Stimulated activated memory B cell treated with anti-CD40 and anti-IgM and Interleukin-4, amounts not matched to agents 10 μg/mL and 1 μg/mL and 100 μg/mL, for 72 hours (primary cell): ENCODE measurements at regions not wholly inside any gene's neighbourhood (a gene's known extent, or its start where the extent isn't known, plus 50 kb on each side); places are given as distances from the start of the nearest gene placed in this dataset.

Source experiments
- ATAC-seq: fragments of 150-1000 bp; cut with Tn5 transposase; 2 replicates; pipeline ENCODE4 v1.10.0; 2021
- H3K27ac Mint-ChIP-seq: one replicate; pipeline ENCODE4 v1.8.0; 2022; ENCODE audit warnings: mild to moderate bottlenecking, mixed read lengths
- H3K27me3 Mint-ChIP-seq: one replicate; pipeline ENCODE4 v1.8.0; 2022; ENCODE audit warnings: mixed read lengths
- H3K36me3 Mint-ChIP-seq: one replicate; pipeline ENCODE4 v1.8.0; 2022; ENCODE audit warnings: mixed read lengths
- H3K4me1 Mint-ChIP-seq: one replicate; pipeline ENCODE4 v1.8.0; 2022; ENCODE audit warnings: mixed read lengths
- H3K4me3 Mint-ChIP-seq: one replicate; pipeline ENCODE4 v1.8.0; 2022; ENCODE audit warnings: mild to moderate bottlenecking, moderate library complexity, mixed read lengths
- H3K9me3 Mint-ChIP-seq: one replicate; pipeline ENCODE4 v1.8.0; 2022; ENCODE audit warnings: mixed read lengths

- Mint-ChIP-seq H3K9me3 (peaks cover 16% of the 10 kb centered on the region), H3K4me1 (no peaks in the 10 kb centered on the region), H3K36me3 (no peaks in the 10 kb centered on the region), H3K27me3 (no peaks in the 10 kb centered on the region), H3K4me3 (no peak overlapping the region), H3K27ac (no peak overlapping the region)
- no peak for ATAC-seq
Observed at GRCh38 chr19:28257396-28257795, 955.6 kb downstream of the UQCRFS1 start.

- peaks cover 4% of the 10 kb centered on the region for H3K9me3 Mint-ChIP-seq
- no peak overlapping the region for H3K27ac Mint-ChIP-seq
- no peaks in the 10 kb centered on the region for H3K36me3 Mint-ChIP-seq
- H3K4me3 Mint-ChIP-seq, result no peak overlapping the region
- H3K27me3 Mint-ChIP-seq, result no peaks in the 10 kb centered on the region
- H3K4me1 Mint-ChIP-seq, result no peaks in the 10 kb centered on the region
- no peak for ATAC-seq
Observed at GRCh38 chr19:28247243-28247642, 965.7 kb downstream of the UQCRFS1 start.

- H3K9me3 Mint-ChIP-seq, result peaks cover 4% of the 10 kb centered on the region
- H3K4me3 Mint-ChIP-seq, result no peak overlapping the region
- no peak overlapping the region for H3K27ac Mint-ChIP-seq
- no peaks in the 10 kb centered on the region for H3K27me3 Mint-ChIP-seq
- no peaks in the 10 kb centered on the region for H3K4me1 Mint-ChIP-seq
- H3K36me3 Mint-ChIP-seq, result no peaks in the 10 kb centered on the region
- no peak for ATAC-seq
Observed at GRCh38 chr19:28245937-28246336, 967.0 kb downstream of the UQCRFS1 start.

DNA sequence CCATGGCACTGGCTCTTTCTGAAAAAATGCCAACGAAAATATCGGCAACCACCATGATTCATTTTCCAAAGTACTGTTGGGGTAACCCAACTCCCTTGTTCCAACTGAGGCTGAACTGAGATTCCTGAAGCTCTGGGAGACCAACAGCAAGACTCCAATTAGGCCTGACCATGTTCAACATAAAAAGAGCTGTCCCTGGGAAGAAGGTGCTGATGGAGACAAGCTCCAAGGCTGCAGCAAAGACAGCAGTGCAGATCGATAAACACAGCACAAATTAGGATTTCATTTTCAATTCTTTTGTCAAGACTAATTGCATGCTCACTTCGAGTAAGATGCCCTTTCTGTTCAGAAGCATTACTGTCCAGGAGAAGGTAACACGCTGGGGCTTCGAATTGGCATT is 968.0 kb downstream of the UQCRFS1 start:
- no peaks in the 10 kb centered on the region for H3K36me3 Mint-ChIP-seq
- H3K27ac Mint-ChIP-seq, result no peak overlapping the region
- H3K4me3 Mint-ChIP-seq, result no peak overlapping the region
- peaks cover 4% of the 10 kb centered on the region for H3K9me3 Mint-ChIP-seq
- ATAC-seq, result no peak
- no peaks in the 10 kb centered on the region for H3K27me3 Mint-ChIP-seq
- H3K4me1 Mint-ChIP-seq, result no peaks in the 10 kb centered on the region

- H3K36me3 Mint-ChIP-seq, result no peaks in the 10 kb centered on the region
- no peak overlapping the region for H3K27ac Mint-ChIP-seq
- no peak for ATAC-seq
- H3K27me3 Mint-ChIP-seq, result no peaks in the 10 kb centered on the region
- no peak overlapping the region for H3K4me3 Mint-ChIP-seq
- H3K9me3 Mint-ChIP-seq, result peaks cover 4% of the 10 kb centered on the region
- no peaks in the 10 kb centered on the region for H3K4me1 Mint-ChIP-seq
Observed at GRCh38 chr19:28242317-28242927, 970.5 kb downstream of the UQCRFS1 start.

- ATAC-seq, result no peak
- no peaks in the 10 kb centered on the region for H3K27me3 Mint-ChIP-seq
Observed at GRCh38 chr19:28239270-28239669, 973.7 kb downstream of the UQCRFS1 start.

DNA sequence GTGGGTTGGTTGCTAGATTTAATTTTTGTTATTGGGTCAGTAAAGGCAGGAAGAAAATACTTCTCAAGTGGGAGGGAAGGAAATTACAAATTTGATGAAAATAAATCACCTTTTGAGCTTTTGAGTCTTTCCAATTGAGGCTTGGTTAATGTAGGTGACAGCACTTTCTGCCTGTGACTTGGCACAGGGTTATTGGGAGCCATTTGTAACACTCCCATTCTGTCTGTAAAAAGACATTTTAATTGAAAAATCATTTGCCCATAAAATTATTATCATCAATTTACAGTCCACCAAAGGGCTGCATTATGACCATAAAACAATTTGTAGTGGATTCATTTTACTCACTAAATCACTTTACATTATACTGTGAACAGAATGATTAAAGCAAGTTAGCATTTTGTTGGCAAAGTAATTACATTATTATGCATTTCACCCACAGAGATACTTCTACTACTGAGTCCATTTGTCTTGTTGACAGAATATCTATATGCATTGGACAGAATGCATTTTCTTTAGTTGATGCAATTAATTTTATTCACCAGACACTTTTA is 974.6 kb downstream of the UQCRFS1 start:
- no peak overlapping the region for H3K4me3 Mint-ChIP-seq
- no peaks in the 10 kb centered on the region for H3K36me3 Mint-ChIP-seq
- H3K27me3 Mint-ChIP-seq, result no peaks in the 10 kb centered on the region
- peaks cover 4% of the 10 kb centered on the region for H3K9me3 Mint-ChIP-seq
- no peak for ATAC-seq
- H3K27ac Mint-ChIP-seq, result no peak overlapping the region
- no peaks in the 10 kb centered on the region for H3K4me1 Mint-ChIP-seq

More at GRCh38 chr19:28239270-28239669, 973.7 kb downstream of the UQCRFS1 start:
- Mint-ChIP-seq H3K9me3 (peaks cover 6% of the 10 kb centered on the region), H3K36me3 (no peaks in the 10 kb centered on the region), H3K4me3 (no peak overlapping the region), H3K4me1 (no peaks in the 10 kb centered on the region), H3K27ac (no peak overlapping the region)

GRCh38 chr19:28235606-28236125 is 977.3 kb downstream of the UQCRFS1 start:
- Mint-ChIP-seq H3K4me1 (no peaks in the 10 kb centered on the region), H3K27me3 (no peaks in the 10 kb centered on the region), H3K9me3 (peaks cover 4% of the 10 kb centered on the region), H3K27ac (no peak overlapping the region), H3K36me3 (no peaks in the 10 kb centered on the region), H3K4me3 (no peak overlapping the region)
- ATAC-seq, result no peak

GRCh38 chr19:28234637-28235036 is 978.3 kb downstream of the UQCRFS1 start:
- no peak overlapping the region for H3K27ac Mint-ChIP-seq
- H3K4me1 Mint-ChIP-seq, result no peaks in the 10 kb centered on the region
- H3K27me3 Mint-ChIP-seq, result no peaks in the 10 kb centered on the region
- H3K36me3 Mint-ChIP-seq, result no peaks in the 10 kb centered on the region
- no peak for ATAC-seq
- peaks cover 4% of the 10 kb centered on the region for H3K9me3 Mint-ChIP-seq
- H3K4me3 Mint-ChIP-seq, result no peak overlapping the region

GRCh38 chr19:28228854-28229253 is 984.1 kb downstream of the UQCRFS1 start:
- Mint-ChIP-seq H3K9me3 (peaks cover 2% of the 10 kb centered on the region), H3K27ac (no peak overlapping the region), H3K4me3 (no peak overlapping the region), H3K36me3 (no peaks in the 10 kb centered on the region), H3K27me3 (no peaks in the 10 kb centered on the region), H3K4me1 (no peaks in the 10 kb centered on the region)
- ATAC-seq, result no peak

GRCh38 chr19:28224441-28224840 is 988.5 kb downstream of the UQCRFS1 start:
- no peak overlapping the region for H3K4me3 Mint-ChIP-seq
- H3K27me3 Mint-ChIP-seq, result no peaks in the 10 kb centered on the region
- no peak overlapping the region for H3K27ac Mint-ChIP-seq
- H3K9me3 Mint-ChIP-seq, result peaks cover 8% of the 10 kb centered on the region
- no peak for ATAC-seq
- no peaks in the 10 kb centered on the region for H3K36me3 Mint-ChIP-seq
- no peaks in the 10 kb centered on the region for H3K4me1 Mint-ChIP-seq

- Mint-ChIP-seq H3K27ac (no peak overlapping the region), H3K4me1 (no peaks in the 10 kb centered on the region), H3K27me3 (no peaks in the 10 kb centered on the region), H3K9me3 (peaks cover 8% of the 10 kb centered on the region), H3K4me3 (no peak overlapping the region), H3K36me3 (no peaks in the 10 kb centered on the region)
- no peak for ATAC-seq
Observed at GRCh38 chr19:28221736-28222135, 991.2 kb downstream of the UQCRFS1 start.

DNA sequence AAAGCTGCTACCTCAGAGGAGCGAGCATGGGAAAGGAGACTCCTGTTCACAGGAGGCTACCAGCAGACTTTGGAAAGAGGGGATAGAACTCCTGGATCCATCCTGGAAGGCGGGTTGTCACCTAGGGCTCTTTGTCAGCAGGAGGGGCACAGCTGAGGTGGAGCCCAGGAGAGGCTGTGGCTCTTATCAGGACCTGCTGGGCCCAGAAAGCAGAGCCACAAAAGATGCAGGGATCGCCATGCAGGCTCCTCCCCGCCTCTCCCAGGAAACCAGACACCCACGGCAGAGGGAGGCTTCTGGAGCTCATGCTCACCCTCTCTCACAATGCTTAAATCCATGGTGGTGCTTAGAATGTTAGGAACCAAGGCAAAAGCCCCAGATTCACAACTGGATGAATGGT is 994.2 kb downstream of the UQCRFS1 start:
- Mint-ChIP-seq H3K4me1 (no peaks in the 10 kb centered on the region), H3K36me3 (no peaks in the 10 kb centered on the region), H3K27ac (no peak overlapping the region), H3K27me3 (no peaks in the 10 kb centered on the region), H3K9me3 (peaks cover 10% of the 10 kb centered on the region), H3K4me3 (no peak overlapping the region)
- ATAC-seq, result no peak

GRCh38 chr19:28217022-28217421 is 995.9 kb downstream of the UQCRFS1 start:
- Mint-ChIP-seq H3K9me3 (peaks cover 9% of the 10 kb centered on the region), H3K4me3 (no peak overlapping the region), H3K4me1 (no peaks in the 10 kb centered on the region), H3K27ac (no peak overlapping the region), H3K27me3 (no peaks in the 10 kb centered on the region), H3K36me3 (no peaks in the 10 kb centered on the region)
- no peak for ATAC-seq

GRCh38 chr19:28213470-28214082 is 999.4 kb downstream of the UQCRFS1 start:
- Mint-ChIP-seq H3K9me3 (peaks cover 7% of the 10 kb centered on the region), H3K4me3 (no peak overlapping the region), H3K27ac (no peak overlapping the region), H3K27me3 (no peaks in the 10 kb centered on the region), H3K4me1 (no peaks in the 10 kb centered on the region), H3K36me3 (no peaks in the 10 kb centered on the region)
- ATAC-seq, result no peak

DNA sequence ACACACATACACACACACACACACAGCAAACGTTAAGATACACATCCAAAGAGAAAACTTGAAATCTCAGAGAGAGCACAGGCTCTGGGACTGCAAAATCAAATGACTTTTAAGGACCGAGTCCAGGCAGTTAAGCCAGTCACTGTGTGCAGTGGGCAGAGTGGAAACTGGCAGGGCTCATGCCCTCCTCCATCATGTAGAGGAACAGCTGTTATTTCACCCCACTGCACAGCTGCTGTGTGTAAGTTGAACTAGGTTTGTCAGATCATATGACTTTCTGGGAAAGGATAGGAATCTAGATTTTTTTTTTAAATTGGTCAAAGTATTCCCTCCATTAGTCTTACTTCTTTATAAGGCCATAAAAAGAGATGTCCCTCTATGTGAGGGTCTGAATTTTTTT is 1002.1 kb downstream of the UQCRFS1 start:
- no peak for ATAC-seq
- Mint-ChIP-seq H3K27ac (no peak overlapping the region), H3K27me3 (no peaks in the 10 kb centered on the region), H3K4me3 (no peak overlapping the region), H3K9me3 (peaks cover 12% of the 10 kb centered on the region), H3K36me3 (no peaks in the 10 kb centered on the region), H3K4me1 (no peaks in the 10 kb centered on the region)
